ENCODE measurements at regions not wholly inside any gene's neighbourhood (a gene's known extent, or its start where the extent isn't known, plus 50 kb on each side); places are given as distances from the start of the nearest gene placed in this dataset.

DNA sequence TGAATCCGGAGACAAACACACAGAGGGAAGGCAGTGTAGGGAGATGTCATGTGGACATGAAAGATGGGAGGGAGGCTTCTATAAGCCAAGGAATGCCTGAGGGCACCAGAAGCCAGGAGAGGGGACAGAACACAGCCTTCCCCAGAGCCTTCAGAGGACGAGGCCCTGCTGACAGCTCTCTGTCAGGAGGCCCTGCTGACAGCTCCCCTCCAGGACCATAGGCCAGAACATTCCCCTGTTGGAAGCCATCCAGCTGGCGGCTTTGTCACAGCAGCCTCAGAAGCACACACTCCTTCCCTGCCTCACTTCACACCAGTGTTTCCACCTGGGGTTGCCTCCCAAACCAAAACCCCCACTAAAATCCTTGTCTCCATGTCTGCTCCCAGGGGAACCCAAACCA lies 171.3 kb upstream of the ID2 start:
- in situ Hi-C loops (cut with MboI; ENCODE audit: low sequenced_read_pairs in 4 of 4) = no loop called here
- Histone ChIP-seq H3K4me3 (no peak overlapping the region), H3K9me3 (no peaks in the 10 kb centered on the region), H3K36me3 (no peaks in the 10 kb centered on the region), H3K27ac (no peak overlapping the region), H3K4me1 (no peaks in the 10 kb centered on the region), H3K27me3 (no peaks in the 10 kb centered on the region)
- TF ChIP-seq, protein P1, sequence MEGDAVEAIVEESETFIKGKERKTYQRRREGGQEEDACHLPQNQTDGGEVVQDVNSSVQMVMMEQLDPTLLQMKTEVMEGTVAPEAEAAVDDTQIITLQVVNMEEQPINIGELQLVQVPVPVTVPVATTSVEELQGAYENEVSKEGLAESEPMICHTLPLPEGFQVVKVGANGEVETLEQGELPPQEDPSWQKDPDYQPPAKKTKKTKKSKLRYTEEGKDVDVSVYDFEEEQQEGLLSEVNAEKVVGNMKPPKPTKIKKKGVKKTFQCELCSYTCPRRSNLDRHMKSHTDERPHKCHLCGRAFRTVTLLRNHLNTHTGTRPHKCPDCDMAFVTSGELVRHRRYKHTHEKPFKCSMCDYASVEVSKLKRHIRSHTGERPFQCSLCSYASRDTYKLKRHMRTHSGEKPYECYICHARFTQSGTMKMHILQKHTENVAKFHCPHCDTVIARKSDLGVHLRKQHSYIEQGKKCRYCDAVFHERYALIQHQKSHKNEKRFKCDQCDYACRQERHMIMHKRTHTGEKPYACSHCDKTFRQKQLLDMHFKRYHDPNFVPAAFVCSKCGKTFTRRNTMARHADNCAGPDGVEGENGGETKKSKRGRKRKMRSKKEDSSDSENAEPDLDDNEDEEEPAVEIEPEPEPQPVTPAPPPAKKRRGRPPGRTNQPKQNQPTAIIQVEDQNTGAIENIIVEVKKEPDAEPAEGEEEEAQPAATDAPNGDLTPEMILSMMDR (IDR thresholded peaks at IDR 0.05 in 4 of 5, conservative IDR thresholded peaks at IDR 0.05 in 1 of 5) = no peak
- no peak for TF ChIP-seq POLR2A (IDR thresholded peaks at IDR 0.05)
- DNase-seq = no peak
- intact Hi-C loops (cut with DNase I; ENCODE audit: low total_unique reads) = no loop called here
- ATAC-seq = no peak

DNA sequence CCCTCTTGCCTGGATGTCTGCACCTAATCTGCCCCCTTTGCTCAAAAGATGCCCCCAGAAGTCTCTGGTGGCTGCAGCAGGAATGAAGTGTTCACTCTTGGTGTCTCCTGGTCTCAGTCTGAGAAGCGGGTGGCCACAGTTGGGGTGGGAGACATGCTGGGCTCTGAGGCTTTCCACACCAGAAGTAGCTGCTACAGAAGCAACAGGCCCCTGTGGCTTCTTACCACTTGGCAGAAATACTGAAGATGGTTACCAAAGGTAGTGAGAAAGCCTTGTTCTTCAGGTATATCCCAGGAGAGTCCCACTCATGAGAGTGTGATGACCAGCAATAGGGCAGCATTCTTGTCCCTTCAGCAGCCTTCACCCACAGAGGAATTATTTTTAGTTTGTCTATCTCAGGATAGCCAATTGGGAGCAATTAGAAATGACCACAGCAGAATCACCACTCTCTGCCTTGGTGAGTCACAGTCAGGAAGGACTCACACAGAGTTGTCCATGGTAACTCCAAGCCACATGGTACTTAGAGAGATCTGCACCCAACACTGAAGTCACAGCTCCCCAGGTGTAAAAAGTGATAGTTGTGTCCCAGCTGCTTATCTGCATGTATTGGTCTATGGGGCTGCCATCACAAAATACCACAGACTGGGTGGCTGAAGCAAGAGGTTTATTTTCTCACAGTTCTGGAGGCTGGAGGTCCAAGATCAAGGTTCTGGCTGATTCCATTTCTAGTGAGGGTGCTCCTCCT lies 169.8 kb upstream of the ID2 start:
- no peaks in the 10 kb centered on the region for H3K36me3 ChIP-seq
- no peak overlapping the region for H3K27ac ChIP-seq
- no peak for TF ChIP-seq POLR2A (IDR thresholded peaks at IDR 0.05)
- TF ChIP-seq, protein P1 (IDR thresholded peaks at IDR 0.05 in 4 of 5, conservative IDR thresholded peaks at IDR 0.05 in 1 of 5) = no peak
- no peak for DNase-seq
- ATAC-seq = no peak
- H3K9me3 ChIP-seq = no peaks in the 10 kb centered on the region
- in situ Hi-C loops (cut with MboI; ENCODE audit: low sequenced_read_pairs in 4 of 4) = no loop called here
- no peaks in the 10 kb centered on the region for H3K27me3 ChIP-seq
- no peak overlapping the region for H3K4me3 ChIP-seq
- no peaks in the 10 kb centered on the region for H3K4me1 ChIP-seq
- intact Hi-C loops (cut with DNase I; ENCODE audit: low total_unique reads) = no loop called here

DNA sequence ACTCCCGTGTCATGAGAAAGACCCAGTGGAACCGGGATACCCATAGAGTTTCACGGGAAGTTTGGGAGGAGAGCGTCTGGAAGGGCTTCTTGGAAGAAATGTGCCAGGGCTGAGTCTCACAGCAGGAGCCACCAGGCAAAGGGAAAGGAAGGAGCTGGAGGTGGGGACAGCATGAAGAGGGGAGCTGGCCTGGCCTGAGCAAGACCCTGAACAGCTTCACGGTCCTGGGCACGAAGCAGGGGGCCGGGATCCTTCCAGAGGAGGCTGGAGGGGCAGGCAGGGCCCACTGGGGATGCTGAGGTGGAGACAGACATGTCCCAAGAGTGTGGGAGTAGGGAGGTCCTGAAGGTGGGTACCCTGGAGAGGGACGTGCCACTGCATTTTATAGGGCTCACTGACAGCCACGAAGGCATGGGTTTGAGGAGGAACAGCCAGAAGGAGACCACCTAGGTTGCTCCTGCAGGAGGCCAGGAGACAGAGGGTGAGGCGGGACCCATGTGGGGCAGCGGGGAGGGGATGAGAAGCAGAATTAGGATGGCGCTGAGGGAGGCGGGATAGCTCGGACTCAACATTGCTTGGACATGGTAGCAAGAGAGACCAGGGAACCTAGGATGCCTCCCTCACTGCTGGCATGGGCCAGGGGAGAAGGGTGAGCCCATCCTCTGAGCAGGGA lies 168.1 kb upstream of the ID2 start:
- H3K27ac ChIP-seq = no peak overlapping the region
- intact Hi-C loops (cut with DNase I; ENCODE audit: low total_unique reads) = no loop called here
- ATAC-seq (no peak), DNase-seq (no peak)
- in situ Hi-C loops (cut with MboI; ENCODE audit: low sequenced_read_pairs in 4 of 4) = no loop called here
- H3K27me3 ChIP-seq = no peaks in the 10 kb centered on the region
- H3K4me1 ChIP-seq = no peaks in the 10 kb centered on the region
- H3K4me3 ChIP-seq = no peak overlapping the region
- TF ChIP-seq, protein P1 (IDR thresholded peaks at IDR 0.05 in 4 of 5, conservative IDR thresholded peaks at IDR 0.05 in 1 of 5) = no peak
- no peak for TF ChIP-seq POLR2A (IDR thresholded peaks at IDR 0.05)
- no peaks in the 10 kb centered on the region for H3K9me3 ChIP-seq
- H3K36me3 ChIP-seq = no peaks in the 10 kb centered on the region

DNA sequence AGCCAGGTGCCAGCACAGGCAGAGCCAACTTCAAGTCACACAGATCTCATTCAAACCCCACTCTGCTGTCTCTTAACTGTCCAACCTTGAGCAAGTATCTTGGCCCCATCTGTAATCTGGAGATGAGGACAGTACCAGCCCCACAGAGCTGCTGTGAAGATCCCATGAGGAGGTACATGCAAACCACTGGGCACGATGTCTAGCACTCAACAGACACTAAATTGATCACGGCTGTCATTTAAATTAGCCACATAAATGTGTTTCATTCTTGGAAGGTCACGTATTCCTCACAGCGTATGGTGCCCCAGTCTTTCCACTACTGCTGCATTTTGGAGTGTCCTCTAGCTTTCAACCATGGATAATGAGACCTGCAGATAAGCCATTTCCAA lies 167.6 kb upstream of the ID2 start:
- TF ChIP-seq, protein P1 (IDR thresholded peaks at IDR 0.05 in 4 of 5, conservative IDR thresholded peaks at IDR 0.05 in 1 of 5) = no peak
- no peak for TF ChIP-seq POLR2A (IDR thresholded peaks at IDR 0.05)
- in situ Hi-C loops (cut with MboI; ENCODE audit: low sequenced_read_pairs in 4 of 4) (no loop called here), intact Hi-C loops (cut with DNase I; ENCODE audit: low total_unique reads) (no loop called here)
- no peaks in the 10 kb centered on the region for H3K27me3 ChIP-seq
- DNase-seq (no peak), ATAC-seq (no peak)
- peak overlapping the region in 1 of 4 donors; percentile 66 for H3K27ac ChIP-seq
- H3K4me1 ChIP-seq = no peaks in the 10 kb centered on the region
- no peak overlapping the region for H3K4me3 ChIP-seq
- H3K36me3 ChIP-seq = no peaks in the 10 kb centered on the region
- H3K9me3 ChIP-seq = no peaks in the 10 kb centered on the region
